Naive thymus-derived CD4-positive, alpha-beta T cell (primary cell): ENCODE measurements at regions not wholly inside any gene's neighbourhood (a gene's known extent, or its start where the extent isn't known, plus 50 kb on each side); places are given as distances from the start of the nearest gene placed in this dataset.

Source experiments
- ATAC-seq: fragments of 150-1000 bp; cut with Tn5 transposase; 2 replicates; pipeline ENCODE4 v1.10.0; 2021; ENCODE audit warnings: mild to moderate bottlenecking, moderate library complexity
- CTCF ChIA-PET: fragments of 350-600 bp; sonication (Branson Sonifier 250); formaldehyde crosslinking; loops from one replicate; lab custom pipeline; 2021; ENCODE audit warnings: antibody characterized with exemption; lab: Charles Lee
- POLR2A ChIA-PET: fragments of 350-600 bp; sonication (Branson Sonifier 250); formaldehyde crosslinking; loops from one replicate; lab custom pipeline; 2021; ENCODE audit warnings: antibody characterized with exemption, inconsistent platforms; lab: Charles Lee
- DNase-seq, 9 donors: peaks; one replicate each; pipeline versions ENCODE4 v3.0.0 to v3.0.0-alpha.2; 2020 to 2022; ENCODE audit warnings: mixed read lengths in 1 of 9
- H3K27ac ChIP-seq: one replicate; pipeline ENCODE4 v1.7.0; 2013; ENCODE audit warnings: mild to moderate bottlenecking, low read depth, low read length, moderate library complexity
- H3K27me3 ChIP-seq, 2 donors: one replicate each; pipeline ENCODE4 v1.7.0; 2013; ENCODE audit warnings: low read length in 2 of 2, mild to moderate bottlenecking in 2 of 2, moderate library complexity in 2 of 2; ENCODE audit not compliant: control insufficient read depth in 2 of 2, insufficient read depth in 2 of 2
- H3K36me3 ChIP-seq, 3 experiments: 1 replicate in 2 of 3; 2 replicates in 1 of 3; pipeline ENCODE4 v1.7.0; 2013; ENCODE audit warnings: low read length in 3 of 3, mild to moderate bottlenecking in 3 of 3, moderate library complexity in 1 of 3; ENCODE audit not compliant: insufficient read depth in 3 of 3, control insufficient read depth in 2 of 3
- H3K4me1 ChIP-seq, 2 donors: one replicate each; pipeline ENCODE4 v1.7.0; 2013; ENCODE audit warnings: low read length in 2 of 2, mild to moderate bottlenecking in 2 of 2, moderate library complexity in 1 of 2; ENCODE audit not compliant: control insufficient read depth in 2 of 2, insufficient read depth in 2 of 2
- H3K4me3 ChIP-seq: 2 replicates; pipeline ENCODE4 v1.7.0; 2013; ENCODE audit warnings: mild to moderate bottlenecking, low read length
- H3K9me3 ChIP-seq, 3 experiments: 1 replicate in 2 of 3; 2 replicates in 1 of 3; pipeline ENCODE4 v1.7.0; 2013; ENCODE audit warnings: low read length in 3 of 3; ENCODE audit not compliant: control insufficient read depth in 2 of 3
- H3K27ac Mint-ChIP-seq, 9 donors: one replicate each; pipeline ENCODE4 v1.8.0; 2020 to 2022; ENCODE audit warnings: mixed read lengths in 9 of 9, mild to moderate bottlenecking in 8 of 9, moderate library complexity in 5 of 9, inconsistent platforms in 2 of 9
- H3K27me3 Mint-ChIP-seq, 5 donors: one replicate each; pipeline ENCODE4 v1.8.0; 2021 to 2022; ENCODE audit warnings: mixed read lengths in 5 of 5, mild to moderate bottlenecking in 1 of 5
- H3K36me3 Mint-ChIP-seq, 5 donors: one replicate each; pipeline ENCODE4 v1.8.0; 2020 to 2022; ENCODE audit warnings: mixed read lengths in 5 of 5, mild to moderate bottlenecking in 3 of 5, inconsistent platforms in 1 of 5
- H3K4me1 Mint-ChIP-seq, 7 donors: one replicate each; pipeline ENCODE4 v1.8.0; 2020 to 2022; ENCODE audit warnings: mixed read lengths in 7 of 7, mild to moderate bottlenecking in 3 of 7, inconsistent platforms in 1 of 7
- H3K4me3 Mint-ChIP-seq, 10 donors: one replicate each; pipeline ENCODE4 v1.8.0; 2020 to 2022; ENCODE audit warnings: mild to moderate bottlenecking in 10 of 10, mixed read lengths in 10 of 10, moderate library complexity in 6 of 10, inconsistent platforms in 2 of 10
- H3K9me3 Mint-ChIP-seq, 11 donors: one replicate each; pipeline ENCODE4 v1.8.0; 2020 to 2022; ENCODE audit warnings: mixed read lengths in 11 of 11, mild to moderate bottlenecking in 4 of 11, inconsistent platforms in 1 of 11, moderate library complexity in 1 of 11
- intact Hi-C, 2 donors: fragments of 100-400 bp; cut with micrococcal nuclease; formaldehyde crosslinking; loops; one replicate each; pipeline ENCODE4 v1.15.1; 2023

DNA sequence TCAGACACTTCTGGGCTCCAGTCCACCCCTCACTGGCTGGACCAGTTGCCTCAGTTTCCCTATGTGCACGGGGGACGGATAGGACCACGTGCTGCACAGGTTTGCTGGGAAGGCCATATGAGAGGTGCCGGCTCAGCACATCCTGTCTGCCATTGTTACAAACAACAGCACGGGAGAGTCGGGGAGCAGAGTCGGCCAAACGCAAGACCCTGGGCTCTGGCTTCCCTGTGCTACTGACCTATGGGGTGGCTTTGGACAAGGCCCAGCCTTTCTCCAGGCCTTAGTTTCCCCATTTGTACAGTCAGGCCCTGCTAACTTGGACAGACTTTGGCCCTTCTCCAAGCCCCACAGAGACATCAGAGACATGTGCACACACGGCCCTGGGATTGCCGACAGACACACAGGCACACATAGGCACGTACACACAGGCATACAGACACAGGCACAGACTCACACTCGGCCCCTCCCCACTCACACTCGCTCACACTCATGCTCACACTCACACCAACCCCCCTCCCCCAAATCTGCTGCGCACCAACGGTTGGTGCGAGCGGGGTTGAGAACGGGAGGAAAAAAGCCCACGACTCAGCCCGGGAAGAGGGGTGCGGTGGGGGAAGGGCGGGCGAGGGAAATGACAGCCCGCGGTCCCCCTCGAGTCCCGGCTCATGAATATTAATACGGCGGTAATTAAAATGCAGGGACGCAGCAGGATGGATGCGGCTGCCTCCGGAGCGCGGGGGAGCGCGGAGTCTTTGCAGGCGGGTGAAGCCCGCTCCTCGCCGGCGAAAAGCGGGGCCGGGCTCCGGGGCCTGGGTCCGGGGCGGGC lies 133.0 kb downstream of the C9orf50 start:
- peak in 5 of 9 donors; percentile 29 to 54 (median 43) for DNase-seq
- ATAC-seq = peak; percentile 3
- intact Hi-C loops = loop anchor here (1.0 to 5.0 kb wide), 12 partner anchors 8 to 401 kb away; partner anchors contain the start of gene IER5L (in 2 of the 2)
- Histone ChIP-seq H3K27me3 (no peaks in the 10 kb centered on the region), H3K4me3 (peak overlapping the region; percentile 70), H3K36me3 (no peaks in the 10 kb centered on the region), H3K27ac (peak overlapping the region; percentile 66), H3K4me1 (peaks cover 32 to 46% of the 10 kb centered on the region in 2 donors), H3K9me3 (no peaks in the 10 kb centered on the region)
- H3K27ac Mint-ChIP-seq = peak overlapping the region; percentile 87 to 99 (median 94)
- peaks cover 0 to 18% (median 0%) of the 10 kb centered on the region in 5 donors for H3K36me3 Mint-ChIP-seq
- POLR2A ChIA-PET = no interaction called here
- H3K4me3 Mint-ChIP-seq = peak overlapping the region; percentile 75 to 92 (median 90)
- peaks cover 36 to 68% (median 58%) of the 10 kb centered on the region in 7 donors for H3K4me1 Mint-ChIP-seq
- H3K27me3 Mint-ChIP-seq = no peaks in the 10 kb centered on the region
- CTCF ChIA-PET = no interaction called here
- peaks cover 0 to 2% (median 0%) of the 10 kb centered on the region in 11 donors for H3K9me3 Mint-ChIP-seq

DNA sequence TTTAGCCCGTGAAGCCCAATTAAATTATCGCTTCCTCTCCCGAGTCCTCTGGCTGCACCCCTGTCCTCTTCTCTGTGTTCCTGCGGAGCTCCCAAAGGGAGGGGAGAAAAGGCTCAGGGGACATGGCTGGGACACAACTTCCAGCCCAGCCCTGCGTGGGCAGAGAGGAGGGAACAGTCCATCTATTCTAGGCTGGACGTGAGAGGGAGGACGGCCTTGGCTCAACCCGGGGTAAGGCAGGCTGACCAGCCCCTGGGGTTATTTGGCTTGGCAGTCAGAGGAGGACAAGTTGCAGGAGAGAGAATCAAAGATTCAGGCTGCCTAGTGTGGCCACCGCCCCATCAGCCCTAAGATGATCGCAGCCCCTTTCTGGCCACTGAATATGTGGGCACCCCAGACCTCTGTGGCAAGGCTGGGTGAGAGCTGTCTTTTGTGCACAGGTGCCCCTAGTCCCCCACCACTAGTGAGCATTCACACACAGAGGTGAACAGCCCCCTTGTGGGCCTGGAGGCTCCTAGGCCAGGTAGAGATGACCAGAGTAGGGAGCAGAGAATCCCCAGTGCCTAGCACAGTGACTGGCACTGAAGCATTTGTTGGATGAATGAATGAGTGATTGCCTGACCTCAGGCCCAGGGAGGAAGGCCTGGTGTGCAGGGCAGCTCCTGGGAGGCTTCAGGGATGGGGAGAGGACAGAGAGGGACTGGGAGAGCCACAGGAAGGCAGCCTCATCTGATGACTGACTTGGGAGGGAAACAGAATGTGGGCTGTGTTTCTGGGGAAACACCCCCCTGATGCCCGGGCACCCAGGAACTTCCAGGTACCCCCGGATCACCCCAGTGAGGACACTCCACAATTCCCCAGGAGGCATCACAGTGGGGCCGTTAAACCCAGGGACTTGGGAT lies 133.9 kb downstream of the C9orf50 start:
- no peaks in the 10 kb centered on the region for H3K27me3 ChIP-seq
- H3K36me3 ChIP-seq = no peaks in the 10 kb centered on the region
- no peak overlapping the region for H3K4me3 ChIP-seq
- peaks cover 32 to 46% of the 10 kb centered on the region in 2 donors for H3K4me1 ChIP-seq
- Mint-ChIP-seq H3K4me1 (peaks cover 36 to 64% (median 55%) of the 10 kb centered on the region in 7 donors), H3K36me3 (peaks cover 0 to 14% (median 0%) of the 10 kb centered on the region in 5 donors), H3K9me3 (peaks cover 0 to 2% (median 0%) of the 10 kb centered on the region in 11 donors), H3K4me3 (peak overlapping the region; percentile 79 to 92 (median 90)), H3K27ac (peak overlapping the region; percentile 56 to 99 (median 94)), H3K27me3 (no peaks in the 10 kb centered on the region)
- intact Hi-C loops = loop anchor here (5.0 kb wide), 3 partner anchors 120 to 310 kb away; partner anchors contain the start of gene IER5L (in 2 of the 2)
- ChIA-PET CTCF (no interaction called here), POLR2A (interaction anchor here (0.6 kb wide), 1 partner anchor 137 kb away, joined by 3 read pairs; no protein-coding TSS in a partner anchor)
- DNase-seq (no peak), ATAC-seq (no peak)
- peak overlapping the region; percentile 66 for H3K27ac ChIP-seq
- H3K9me3 ChIP-seq = no peaks in the 10 kb centered on the region

DNA sequence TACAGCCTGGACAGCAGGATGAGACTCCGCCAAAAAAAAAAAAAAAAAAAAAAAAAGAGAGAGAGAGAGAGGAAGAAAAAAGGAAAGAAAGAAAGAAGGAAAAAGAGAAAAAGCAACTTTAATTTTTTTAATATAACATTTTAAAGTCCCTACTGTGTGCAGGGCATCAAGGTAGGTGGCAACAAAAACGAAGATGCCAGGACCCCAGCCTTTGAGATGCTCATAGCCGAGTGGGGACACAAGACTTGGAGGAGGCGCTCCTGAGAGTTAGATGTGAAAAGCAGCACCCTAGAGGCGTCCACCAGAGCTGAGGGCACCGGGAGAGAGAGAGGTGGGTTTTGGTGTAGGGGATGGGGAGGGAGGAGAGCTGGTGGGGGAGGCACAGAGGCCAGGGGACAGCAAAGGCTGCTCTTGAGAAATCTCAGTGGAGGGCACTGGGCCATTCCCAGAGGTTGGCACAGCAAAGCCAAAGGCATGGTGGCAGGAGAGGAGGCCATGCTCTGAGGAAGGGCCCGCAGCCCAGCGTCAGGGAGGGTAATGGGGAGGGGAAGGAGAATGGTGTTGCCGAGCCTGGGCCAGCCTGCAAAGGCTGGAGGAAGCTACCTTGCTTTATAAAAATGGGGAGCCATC lies 135.6 kb downstream of the C9orf50 start:
- H3K27ac Mint-ChIP-seq = peak overlapping the region; percentile 38 to 98 (median 83)
- no peaks in the 10 kb centered on the region for H3K36me3 ChIP-seq
- no peaks in the 10 kb centered on the region for H3K9me3 ChIP-seq
- H3K4me1 Mint-ChIP-seq = peaks cover 23 to 59% (median 46%) of the 10 kb centered on the region in 7 donors
- H3K27me3 Mint-ChIP-seq = peaks cover 0 to 4% (median 0%) of the 10 kb centered on the region in 5 donors
- DNase-seq = no peak
- intact Hi-C loops = loop anchor here (5.0 kb wide), 3 partner anchors 122 to 308 kb away; partner anchors contain the start of gene IER5L (in 2 of the 2)
- no peaks in the 10 kb centered on the region for H3K27me3 ChIP-seq
- no peaks in the 10 kb centered on the region for H3K9me3 Mint-ChIP-seq
- no peak for ATAC-seq
- CTCF ChIA-PET = interaction anchor here (0.6 to 0.8 kb wide), 2 partner anchors 21 to 312 kb away, joined by 3 read pairs; no protein-coding TSS in a partner anchor
- no peak overlapping the region for H3K27ac ChIP-seq
- H3K4me3 Mint-ChIP-seq = peak overlapping the region in 6 of 10 donors; percentile 15 to 56 (median 24)
- POLR2A ChIA-PET = interaction anchor here (0.7 to 2.3 kb wide), 3 partner anchors 11 to 256 kb away, joined by 3 to 13 read pairs (median 7); no protein-coding TSS in a partner anchor
- H3K4me1 ChIP-seq = peaks cover 30 to 40% of the 10 kb centered on the region in 2 donors
- H3K4me3 ChIP-seq = no peak overlapping the region
- peaks cover 0 to 6% (median 0%) of the 10 kb centered on the region in 5 donors for H3K36me3 Mint-ChIP-seq

DNA sequence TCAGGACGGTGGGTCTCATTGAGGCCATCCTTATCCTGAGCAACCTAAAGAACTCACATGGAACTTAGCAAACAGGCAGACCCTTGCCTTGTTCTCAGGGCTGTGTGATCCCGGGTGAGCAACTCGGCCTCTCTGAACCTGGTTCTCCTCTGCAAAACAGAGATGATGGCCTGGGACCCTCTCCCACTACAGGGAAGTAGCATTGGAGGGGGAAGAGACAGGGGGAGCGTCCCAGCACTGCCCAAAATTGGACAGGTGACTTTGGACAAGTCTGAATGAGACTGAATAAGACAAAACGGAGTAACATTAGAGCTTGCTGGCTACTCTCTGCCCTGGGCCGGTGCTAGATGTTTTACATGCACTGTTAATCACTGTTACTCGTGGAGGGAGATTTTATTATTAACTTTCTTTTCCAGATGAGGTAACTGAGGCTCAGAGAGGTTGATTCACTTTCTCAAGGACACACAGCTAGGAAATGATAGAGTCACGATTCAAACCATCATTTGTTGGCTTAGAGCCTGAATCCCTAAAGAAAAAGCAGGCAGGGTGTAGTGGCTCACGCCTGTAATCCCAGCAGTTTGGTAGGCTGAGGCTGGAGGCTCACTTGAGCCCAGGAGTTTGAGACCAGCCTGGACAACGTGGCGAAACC lies 136.4 kb downstream of the C9orf50 start:
- Histone ChIP-seq H3K4me3 (no peak overlapping the region), H3K9me3 (no peaks in the 10 kb centered on the region), H3K27ac (no peak overlapping the region), H3K36me3 (no peaks in the 10 kb centered on the region), H3K4me1 (peaks cover 22 to 33% of the 10 kb centered on the region in 2 donors), H3K27me3 (no peaks in the 10 kb centered on the region)
- DNase-seq (no peak), ATAC-seq (no peak)
- ChIA-PET POLR2A (interaction anchor here (1.0 to 2.3 kb wide), 7 partner anchors 8 to 306 kb away, joined by 3 to 13 read pairs (median 4); partner anchors contain the start of gene IER5L), CTCF (interaction anchor here (0.8 kb wide), 1 partner anchor 311 kb away, joined by 3 read pairs; no protein-coding TSS in a partner anchor)
- peak overlapping the region in 6 of 9 donors; percentile 65 to 98 (median 87) for H3K27ac Mint-ChIP-seq
- peaks cover 0 to 4% (median 0%) of the 10 kb centered on the region in 5 donors for H3K27me3 Mint-ChIP-seq
- H3K4me1 Mint-ChIP-seq = peaks cover 19 to 52% (median 44%) of the 10 kb centered on the region in 7 donors
- peaks cover 0 to 3% (median 0%) of the 10 kb centered on the region in 5 donors for H3K36me3 Mint-ChIP-seq
- H3K9me3 Mint-ChIP-seq = no peaks in the 10 kb centered on the region
- intact Hi-C loops = no loop called here
- peak overlapping the region in 8 of 10 donors; percentile 11 to 80 (median 64) for H3K4me3 Mint-ChIP-seq

DNA sequence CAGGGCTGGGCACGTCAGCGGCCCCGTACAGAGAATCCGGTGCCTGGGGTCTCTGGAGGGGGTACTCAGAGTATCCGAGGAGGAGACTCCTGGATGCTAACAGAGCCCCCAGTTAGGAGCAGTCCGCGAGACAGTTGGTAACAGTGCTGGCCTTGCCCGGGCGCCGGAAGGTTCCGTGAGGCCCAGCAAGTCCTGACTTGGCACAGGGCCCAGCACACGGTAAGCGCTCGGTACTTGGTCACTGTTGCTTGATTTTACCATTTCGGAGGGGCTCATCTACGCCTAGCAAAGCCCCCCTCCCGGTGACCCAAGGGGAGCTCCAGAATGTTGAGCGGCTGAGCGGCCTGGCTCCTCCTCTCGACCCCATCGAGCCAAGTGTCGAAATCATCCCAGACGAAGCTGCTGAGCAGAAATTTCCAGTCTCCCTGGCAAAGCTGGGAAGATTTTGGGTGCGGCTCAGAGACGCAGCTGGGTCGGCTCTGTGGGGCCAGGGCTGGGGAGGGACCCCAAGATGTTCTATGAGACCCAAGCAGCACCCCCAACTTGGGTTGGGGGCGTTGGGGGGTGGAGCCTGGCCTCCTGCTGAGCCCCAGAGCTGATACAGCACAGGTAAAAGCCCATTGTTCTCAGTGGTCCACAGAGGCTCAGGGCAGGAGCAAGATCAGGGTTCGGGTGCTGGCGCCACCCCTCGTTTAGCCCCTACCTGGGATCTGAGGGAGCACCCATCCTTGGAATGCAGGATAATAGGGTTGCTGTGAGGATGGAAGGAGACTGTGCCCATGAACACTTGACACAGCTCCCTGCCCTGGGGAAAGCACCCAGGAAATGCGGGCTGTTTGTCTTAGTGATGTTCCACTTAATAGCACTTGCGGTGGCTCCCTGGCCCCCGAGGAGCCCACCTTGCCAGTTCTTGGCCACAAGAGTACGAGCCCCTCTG lies 137.2 kb downstream of the C9orf50 start:
- peak overlapping the region; percentile 35 for H3K4me3 ChIP-seq
- H3K4me1 Mint-ChIP-seq = peaks cover 19 to 45% (median 38%) of the 10 kb centered on the region in 7 donors

More for the DNA sequence above, 137.2 kb downstream of the C9orf50 start:
- peaks cover 0 to 8% (median 0%) of the 10 kb centered on the region in 5 donors for H3K27me3 Mint-ChIP-seq
- no peaks in the 10 kb centered on the region for H3K9me3 Mint-ChIP-seq
- Histone ChIP-seq H3K9me3 (no peaks in the 10 kb centered on the region), H3K27me3 (no peaks in the 10 kb centered on the region), H3K27ac (peak overlapping the region; percentile 20), H3K36me3 (no peaks in the 10 kb centered on the region), H3K4me1 (peaks cover 20 to 25% of the 10 kb centered on the region in 2 donors)
- H3K27ac Mint-ChIP-seq = peak overlapping the region in 4 of 9 donors; percentile 85 to 98 (median 93)
- no peaks in the 10 kb centered on the region for H3K36me3 Mint-ChIP-seq
- DNase-seq (peak in 1 of 9 donors; percentile 48), ATAC-seq (no peak)
- CTCF ChIA-PET = no interaction called here
- intact Hi-C loops = loop anchor here in 1 of 2 donors (2.0 kb wide), 1 partner anchor 47 kb away; no protein-coding TSS in a partner anchor
- H3K4me3 Mint-ChIP-seq = peak overlapping the region in 9 of 10 donors; percentile 65 to 82 (median 71)
- POLR2A ChIA-PET = interaction anchor here (0.7 to 2.3 kb wide), 10 partner anchors 8 to 306 kb away, joined by 3 to 13 read pairs (median 4); partner anchors contain the start of gene IER5L
